DOHH2 (cell line): ENCODE measurements at regions not wholly inside any gene's neighbourhood (a gene's known extent, or its start where the extent isn't known, plus 50 kb on each side); places are given as distances from the start of the nearest gene placed in this dataset.

Experiments
- H3F3A ChIP-seq: fragments of 200-600 bp; sonication (generic), shearing (Covaris generic); 2 replicates; pipeline ENCODE4 v1.6.0; 2016; ENCODE audit warnings: antibody characterized with exemption, mild to moderate bottlenecking; ENCODE audit not compliant: control insufficient read depth, insufficient read depth
- H3K27ac ChIP-seq: fragments of 200-600 bp; sonication (generic); 2 replicates; pipeline ENCODE4 v1.5.1; 2014; ENCODE audit warnings: low read depth, mild to moderate bottlenecking, low read length, moderate library complexity
- H3K27me3 ChIP-seq: fragments of 200-600 bp; sonication (generic); 2 replicates; pipeline ENCODE4 v1.6.1; 2014; ENCODE audit warnings: mild to moderate bottlenecking, low read length, mixed read lengths; ENCODE audit not compliant: control insufficient read depth
- H3K36me3 ChIP-seq: fragments of 200-600 bp; sonication (generic); 2 replicates; pipeline ENCODE4 v1.6.1; 2014; ENCODE audit warnings: mild to moderate bottlenecking, low read length, moderate library complexity, mixed read lengths; ENCODE audit not compliant: control insufficient read depth
- H3K4me1 ChIP-seq: fragments of 200-600 bp; sonication (generic); 2 replicates; pipeline ENCODE4 v1.6.1; 2014; ENCODE audit warnings: mild to moderate bottlenecking, low read length, mixed read lengths; ENCODE audit not compliant: control insufficient read depth
- H3K4me2 ChIP-seq: fragments of 200-600 bp; sonication (generic); 2 replicates; pipeline ENCODE4 v1.6.0; 2014; ENCODE audit warnings: mild to moderate bottlenecking, low read length, moderate library complexity
- H3K4me3 ChIP-seq: fragments of 200-600 bp; sonication (generic); 2 replicates; pipeline ENCODE4 v1.5.1; 2014; ENCODE audit warnings: mild to moderate bottlenecking, low read length, mixed read lengths
- H3K79me2 ChIP-seq: fragments of 200-600 bp; sonication (generic); 2 replicates; pipeline ENCODE4 v1.6.1; 2014; ENCODE audit warnings: mild to moderate bottlenecking, low read length, mixed read lengths; ENCODE audit not compliant: control insufficient read depth
- H3K9me2 ChIP-seq: fragments of 200-600 bp; sonication (generic); replicated peaks from 2 replicates; pipeline ENCODE4 v1.6.1; 2014; ENCODE audit warnings: mild to moderate bottlenecking, low read length, mixed read lengths; ENCODE audit not compliant: control insufficient read depth
- H3K9me3 ChIP-seq: fragments of 200-600 bp; sonication (generic); 2 replicates; pipeline ENCODE4 v1.6.1; 2014; ENCODE audit warnings: antibody characterized with exemption, low read length, mixed read lengths; ENCODE audit not compliant: control insufficient read depth, insufficient read depth
- H4K20me1 ChIP-seq: fragments of 200-600 bp; sonication (generic); 2 replicates; pipeline ENCODE4 v1.6.0; 2014; ENCODE audit warnings: low read depth, mild to moderate bottlenecking, antibody characterized with exemption, low read length, moderate library complexity; ENCODE audit not compliant: control insufficient read depth, insufficient read depth
- EZH2phosphoT487 ChIP-seq: fragments of 200-600 bp; sonication (generic); IDR thresholded peaks from 2 replicates; pipeline ENCODE4 v1.6.1; 2017; ENCODE audit warnings: borderline replicate concordance, mild to moderate bottlenecking, antibody characterized with exemption, low read length, moderate library complexity, mixed read lengths
- TF ChIP-seq, protein P1 (sequence below): fragments of 200-600 bp; sonication (generic); IDR thresholded peaks from one replicate; pipeline ENCODE4 v1.5.1; 2014; ENCODE audit warnings: antibody characterized with exemption, mild to moderate bottlenecking, low read depth, low read length; ENCODE audit not compliant: poor library complexity, severe bottlenecking

DNA sequence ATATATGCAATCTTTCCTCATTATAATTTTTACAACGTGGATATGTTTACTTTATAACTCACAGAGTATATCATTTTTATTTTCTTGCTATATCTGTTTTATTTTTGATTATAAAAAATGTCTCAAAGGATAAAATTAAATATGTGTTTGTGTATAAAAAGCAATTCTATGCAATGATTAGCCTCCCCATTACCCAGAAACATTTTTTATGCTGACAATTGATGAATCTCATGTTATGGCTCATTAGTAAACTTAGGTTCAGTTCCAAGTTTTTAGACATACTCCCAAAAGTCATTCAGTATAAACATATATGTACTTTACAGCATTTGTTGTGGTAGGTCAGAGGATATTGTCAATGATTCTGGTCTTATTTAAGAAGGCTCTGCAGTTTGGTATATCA, 540.1 kb upstream of the SPRY2 start:
- H3K79me2 ChIP-seq: no peaks in the 10 kb centered on the region

DNA sequence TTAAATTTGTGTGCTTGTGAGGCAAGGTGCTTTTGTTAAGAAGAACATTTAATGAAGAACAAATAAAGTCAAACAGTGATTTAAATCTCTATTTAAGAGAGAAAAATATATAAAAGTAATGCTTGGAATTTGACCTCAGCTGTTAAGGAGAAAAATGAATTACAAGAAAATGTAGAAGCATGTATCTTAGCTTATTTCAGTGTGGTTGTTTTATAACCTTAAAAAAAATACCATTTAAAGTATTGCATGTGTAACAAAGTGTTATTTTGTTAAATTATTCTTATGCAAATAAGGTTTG, 537.0 kb upstream of the SPRY2 start:
- H3K9me3 ChIP-seq: no peaks in the 10 kb centered on the region
- H4K20me1 ChIP-seq: no peaks in the 10 kb centered on the region
- no peaks in the 10 kb centered on the region for H3F3A ChIP-seq
- no peak overlapping the region for H3K27ac ChIP-seq
- H3K4me2 ChIP-seq: no peak overlapping the region
- H3K79me2 ChIP-seq: no peaks in the 10 kb centered on the region
- TF ChIP-seq EZH2phosphoT487: no peak
- TF ChIP-seq, protein P1, sequence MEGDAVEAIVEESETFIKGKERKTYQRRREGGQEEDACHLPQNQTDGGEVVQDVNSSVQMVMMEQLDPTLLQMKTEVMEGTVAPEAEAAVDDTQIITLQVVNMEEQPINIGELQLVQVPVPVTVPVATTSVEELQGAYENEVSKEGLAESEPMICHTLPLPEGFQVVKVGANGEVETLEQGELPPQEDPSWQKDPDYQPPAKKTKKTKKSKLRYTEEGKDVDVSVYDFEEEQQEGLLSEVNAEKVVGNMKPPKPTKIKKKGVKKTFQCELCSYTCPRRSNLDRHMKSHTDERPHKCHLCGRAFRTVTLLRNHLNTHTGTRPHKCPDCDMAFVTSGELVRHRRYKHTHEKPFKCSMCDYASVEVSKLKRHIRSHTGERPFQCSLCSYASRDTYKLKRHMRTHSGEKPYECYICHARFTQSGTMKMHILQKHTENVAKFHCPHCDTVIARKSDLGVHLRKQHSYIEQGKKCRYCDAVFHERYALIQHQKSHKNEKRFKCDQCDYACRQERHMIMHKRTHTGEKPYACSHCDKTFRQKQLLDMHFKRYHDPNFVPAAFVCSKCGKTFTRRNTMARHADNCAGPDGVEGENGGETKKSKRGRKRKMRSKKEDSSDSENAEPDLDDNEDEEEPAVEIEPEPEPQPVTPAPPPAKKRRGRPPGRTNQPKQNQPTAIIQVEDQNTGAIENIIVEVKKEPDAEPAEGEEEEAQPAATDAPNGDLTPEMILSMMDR: no peak
- no peaks in the 10 kb centered on the region for H3K9me2 ChIP-seq
- H3K36me3 ChIP-seq: no peaks in the 10 kb centered on the region
- no peaks in the 10 kb centered on the region for H3K4me1 ChIP-seq
- H3K4me3 ChIP-seq: no peak overlapping the region
- no peaks in the 10 kb centered on the region for H3K27me3 ChIP-seq

More for the DNA sequence above, 540.1 kb upstream of the SPRY2 start:
- Histone ChIP-seq H3K27me3 (no peaks in the 10 kb centered on the region), H4K20me1 (no peaks in the 10 kb centered on the region), H3K4me1 (no peaks in the 10 kb centered on the region), H3F3A (no peaks in the 10 kb centered on the region), H3K36me3 (no peaks in the 10 kb centered on the region), H3K9me3 (no peaks in the 10 kb centered on the region), H3K27ac (no peak overlapping the region), H3K9me2 (no peaks in the 10 kb centered on the region), H3K4me2 (no peak overlapping the region), H3K4me3 (no peak overlapping the region)
- TF ChIP-seq, protein P1: no peak
- no peak for TF ChIP-seq EZH2phosphoT487

DNA sequence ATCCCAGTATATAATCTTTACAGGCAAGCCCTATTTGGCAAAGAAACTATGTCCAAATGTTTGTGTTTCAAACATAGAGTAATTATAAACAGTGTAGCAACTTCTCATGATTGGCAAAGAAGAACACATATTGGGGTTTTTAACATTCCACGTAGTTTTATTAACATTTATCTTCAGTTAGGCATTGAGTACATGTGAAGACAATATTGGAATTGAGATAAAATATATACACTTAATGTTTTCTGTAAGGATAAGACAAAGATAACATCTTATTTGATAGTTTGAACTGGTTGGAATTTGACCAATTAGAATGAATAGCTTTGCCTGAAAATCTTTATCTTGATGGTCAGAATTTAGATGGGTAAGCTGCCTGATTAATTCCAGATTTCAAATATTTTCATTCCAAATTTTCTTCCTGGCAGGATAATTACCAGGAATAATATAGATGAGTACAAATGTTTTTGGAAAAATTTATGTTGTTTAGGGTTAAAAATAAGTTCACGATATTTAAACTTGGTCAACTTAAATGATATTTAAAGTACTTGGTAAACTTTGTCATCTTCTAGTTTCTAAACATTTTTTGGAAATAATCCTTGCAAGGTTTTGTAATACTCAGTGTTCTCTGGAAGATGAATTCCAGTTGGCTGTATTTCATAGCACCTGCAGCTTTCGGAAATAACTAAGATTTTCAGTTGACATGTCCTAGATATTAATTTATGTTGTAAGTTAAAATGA, 536.5 kb upstream of the SPRY2 start:
- H3K9me2 ChIP-seq: no peaks in the 10 kb centered on the region
- no peaks in the 10 kb centered on the region for H3K4me1 ChIP-seq
- no peaks in the 10 kb centered on the region for H3K27me3 ChIP-seq
- H3K79me2 ChIP-seq: no peaks in the 10 kb centered on the region
- no peak overlapping the region for H3K4me2 ChIP-seq
- no peaks in the 10 kb centered on the region for H3F3A ChIP-seq
- H3K36me3 ChIP-seq: no peaks in the 10 kb centered on the region
- TF ChIP-seq EZH2phosphoT487: no peak
- TF ChIP-seq, protein P1: no peak
- H3K27ac ChIP-seq: no peak overlapping the region
- no peaks in the 10 kb centered on the region for H4K20me1 ChIP-seq
- no peaks in the 10 kb centered on the region for H3K9me3 ChIP-seq
- no peak overlapping the region for H3K4me3 ChIP-seq
